Stimulated activated CD8-positive, alpha-beta memory T cell treated with anti-CD3 and anti-CD28 coated beads, Interleukin-15, amount 100 ng/mL, for 1 hour (primary cell): ENCODE measurements at regions not wholly inside any gene's neighbourhood (a gene's known extent, or its start where the extent isn't known, plus 50 kb on each side); places are given as distances from the start of the nearest gene placed in this dataset.
"Not testable (repeated sequence)": the region's sequence is repeated elsewhere in the genome, so short reads cannot be mapped to it uniquely, and the experiment has no call there.

Experiments
- DNase-seq: peaks from one replicate; pipeline ENCODE4 v3.0.0-alpha.2; 2020; ENCODE audit warnings: low read depth

DNA sequence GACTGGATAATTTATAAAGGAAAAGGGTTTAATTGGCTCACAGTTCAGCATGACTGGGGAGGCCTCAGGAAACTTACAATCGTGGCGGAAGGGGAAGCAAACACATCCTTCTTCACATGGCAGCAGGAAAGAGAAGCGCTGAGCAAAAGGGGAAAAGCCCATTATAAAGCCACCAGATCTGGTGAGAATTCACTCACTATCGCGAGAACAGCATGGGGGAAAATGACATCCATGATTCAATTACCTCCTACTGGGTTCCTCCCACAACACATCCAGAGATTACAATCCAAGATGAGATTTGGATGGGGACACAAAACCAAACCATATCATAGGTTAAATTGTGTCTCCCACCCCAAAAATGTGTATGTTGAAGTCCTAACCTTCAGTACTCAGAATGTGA, 491.7 kb downstream of the SETD4 start:
- no peak for DNase-seq

DNA sequence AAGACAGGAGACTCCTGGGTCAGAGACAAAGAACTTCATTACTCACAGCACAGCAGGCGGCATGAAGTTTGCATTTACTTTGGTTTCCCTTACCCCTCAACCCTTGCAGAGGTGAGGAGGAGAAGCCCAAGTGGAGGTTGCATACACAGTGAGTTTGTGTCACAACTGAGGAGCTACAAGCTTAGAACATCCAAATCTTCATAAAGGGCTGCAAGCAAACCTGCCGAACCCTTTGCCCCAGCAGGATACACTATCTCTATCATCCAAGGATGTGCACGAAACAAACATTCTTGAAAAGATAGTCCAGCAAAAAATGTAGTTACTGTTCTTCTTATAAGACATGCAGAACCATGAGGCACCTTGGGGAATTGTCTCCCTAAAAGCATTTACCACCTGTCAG, 493.5 kb downstream of the SETD4 start:
- no peak for DNase-seq

DNA sequence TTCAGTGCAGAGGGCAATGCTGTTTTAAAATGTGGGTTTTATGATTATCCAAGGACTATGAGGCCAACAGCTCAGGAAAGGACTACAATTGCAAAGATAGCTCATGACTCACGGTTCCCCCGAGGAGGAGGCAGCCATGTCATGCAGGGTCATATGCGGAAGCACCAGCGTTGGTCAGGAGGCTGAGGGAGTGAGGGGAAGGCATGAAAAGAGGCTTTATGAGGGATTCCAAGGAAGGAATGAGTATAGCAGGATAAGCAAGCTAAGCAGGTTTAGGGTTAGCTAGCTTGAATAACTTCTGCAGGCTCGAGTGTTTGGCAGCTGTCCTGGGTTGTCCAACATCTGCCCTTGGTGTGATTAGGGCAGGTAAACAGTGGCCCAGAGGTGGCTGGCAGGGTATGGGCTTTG, 495.1 kb downstream of the SETD4 start:
- DNase-seq: no peak

DNA sequence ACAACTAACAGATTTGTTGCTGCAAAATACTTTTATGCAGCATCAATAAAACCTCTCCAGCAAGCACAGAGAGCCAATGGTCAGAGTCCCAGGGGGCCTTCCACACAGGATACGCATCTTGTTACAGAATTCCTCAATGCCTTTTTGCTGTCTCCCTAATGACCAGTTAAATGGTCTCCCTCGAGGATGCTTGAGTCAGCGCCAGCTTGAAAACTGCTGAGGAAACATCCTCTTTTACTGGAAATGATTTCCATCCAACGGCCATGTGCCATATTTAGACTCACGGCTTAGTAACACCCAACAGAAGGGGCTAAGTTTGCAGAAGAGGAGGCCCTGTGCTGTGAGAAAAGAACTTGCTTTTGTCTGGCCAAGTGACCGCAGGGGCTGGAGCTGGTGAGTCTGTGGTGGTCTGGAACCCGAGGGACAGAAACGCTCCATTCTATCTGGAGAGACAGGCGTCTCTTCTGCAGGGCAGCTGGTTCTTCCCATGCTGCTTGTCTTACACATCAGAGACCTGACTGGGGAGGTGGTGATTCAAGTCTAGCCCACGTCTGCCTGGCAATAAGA, 496.4 kb downstream of the SETD4 start:
- DNase-seq: no peak

DNA sequence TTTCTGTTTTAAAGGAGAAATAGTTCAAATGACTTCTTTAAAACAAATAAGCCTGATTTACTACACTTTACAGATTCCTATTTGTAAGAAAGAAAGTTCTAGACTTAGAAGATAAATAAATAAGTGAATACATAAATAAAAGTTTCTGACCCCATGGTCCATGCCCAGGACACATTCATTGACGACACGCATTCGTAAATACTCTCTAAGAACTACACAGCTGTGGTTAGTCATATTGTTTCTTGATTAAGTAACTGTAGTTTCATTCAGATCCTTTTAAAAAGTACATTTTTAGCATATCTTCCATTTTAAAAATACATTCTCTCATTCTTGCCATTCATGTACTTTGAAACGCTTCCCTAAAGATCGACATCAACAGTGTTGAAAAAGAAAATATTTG, 497.4 kb downstream of the SETD4 start:
- DNase-seq: no peak

DNA sequence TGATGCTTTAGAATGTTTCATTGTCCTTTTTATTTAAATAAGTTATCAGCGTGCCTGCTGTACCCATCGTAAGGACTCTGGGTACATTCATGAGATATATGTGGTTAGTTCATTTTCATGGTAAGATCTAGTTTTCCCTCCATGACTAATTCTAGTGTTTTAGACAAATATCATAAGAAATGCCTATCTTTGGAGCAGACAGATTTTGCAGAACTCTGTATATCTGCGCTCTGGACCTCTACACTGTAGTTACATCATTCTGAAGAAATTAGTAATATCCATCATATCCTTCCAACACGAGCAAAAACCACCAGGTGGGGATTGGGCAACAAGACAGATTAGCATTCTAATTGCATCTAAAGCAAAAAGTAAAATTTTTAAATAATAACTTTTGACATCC, 499.2 kb downstream of the SETD4 start:
- no peak for DNase-seq

DNA sequence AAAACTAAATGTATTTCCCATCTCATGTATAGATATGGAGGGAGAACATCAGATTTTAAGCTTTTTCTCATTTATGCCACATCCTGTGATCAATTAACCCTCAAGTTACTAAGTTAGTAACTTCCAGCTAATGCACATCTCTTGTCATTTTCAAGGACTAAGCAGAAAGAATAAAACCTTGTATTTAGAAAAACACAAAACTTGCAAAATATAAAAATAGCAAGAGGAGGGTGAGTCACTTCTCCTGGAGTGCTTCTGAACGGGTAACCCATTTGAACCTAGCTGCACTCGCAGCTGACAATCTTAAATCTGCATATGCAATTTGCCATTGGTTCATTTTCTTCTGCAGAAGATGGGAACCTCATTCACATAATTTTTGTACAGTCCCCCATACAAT, 500.5 kb downstream of the SETD4 start:
- no peak for DNase-seq

DNA sequence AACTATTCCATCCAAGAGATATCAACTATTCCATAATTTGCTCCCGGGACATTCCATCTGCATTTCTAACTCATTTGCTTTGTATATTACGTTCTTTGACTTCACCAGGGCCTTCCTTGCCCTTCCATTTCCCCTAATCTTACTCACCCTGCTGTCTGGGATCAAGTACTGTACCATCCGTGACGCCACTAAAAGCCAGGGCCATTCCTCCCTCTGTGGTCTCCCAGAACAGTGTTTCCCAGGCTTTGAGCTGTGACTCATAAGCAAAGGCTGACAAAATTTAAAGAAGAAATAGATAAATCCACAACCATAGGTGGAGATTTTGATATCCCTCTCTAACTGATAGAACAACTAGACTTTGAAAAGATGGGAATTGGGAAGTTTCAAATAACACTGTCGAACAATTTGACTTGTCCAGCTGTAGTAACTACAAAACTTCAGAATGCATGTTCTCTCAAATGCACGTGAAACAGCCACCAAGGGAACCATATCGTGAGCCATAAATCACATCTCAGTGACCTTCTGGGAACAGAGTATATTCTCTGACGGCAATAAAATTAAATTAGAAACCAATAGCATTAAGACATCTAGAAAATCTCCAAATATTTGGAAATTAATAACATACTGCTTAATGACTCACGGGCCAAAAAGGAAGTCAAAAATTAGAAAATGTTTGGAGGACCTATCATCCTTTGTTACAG, 501.0 kb downstream of the SETD4 start:
- DNase-seq: no peak

DNA sequence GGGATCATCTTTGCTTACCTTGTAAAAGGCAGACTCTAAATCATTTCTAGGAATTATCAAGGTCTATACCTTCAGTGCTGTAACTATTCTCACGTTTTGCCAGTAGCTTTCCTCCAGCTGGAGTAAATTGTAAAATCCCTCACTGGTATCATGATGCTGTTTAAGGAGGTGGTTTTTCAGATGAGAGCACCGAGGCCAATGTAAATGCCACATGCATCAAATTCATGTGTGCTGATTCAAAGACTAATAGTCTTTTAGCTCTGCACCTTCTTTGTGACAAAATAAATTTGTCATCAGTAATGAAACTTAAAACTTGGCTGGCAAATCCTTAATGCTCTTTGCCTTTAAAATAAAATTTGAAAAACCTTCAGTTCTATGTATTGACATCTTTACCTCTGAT, 503.8 kb downstream of the SETD4 start:
- no peak for DNase-seq

DNA sequence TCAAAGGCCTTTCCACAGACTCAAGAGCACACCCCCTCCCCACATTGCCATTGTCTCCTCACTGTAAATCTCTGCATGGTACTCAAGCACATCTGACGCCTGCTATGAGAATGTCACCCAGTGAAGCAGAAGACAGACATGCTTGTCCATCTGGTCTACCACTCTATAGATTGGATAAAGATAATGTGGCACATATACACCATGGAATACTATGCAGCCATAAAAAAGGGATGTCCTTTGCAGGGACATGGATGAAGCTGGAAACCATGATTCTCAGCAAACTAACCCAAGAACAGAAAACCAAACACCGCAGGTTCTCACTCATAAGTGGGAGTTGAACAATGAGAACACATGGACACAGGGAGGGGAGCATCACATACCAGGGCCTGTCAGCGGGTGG, 503.4 kb upstream of the RUNX1 start:
- not testable (repeated sequence) for DNase-seq

DNA sequence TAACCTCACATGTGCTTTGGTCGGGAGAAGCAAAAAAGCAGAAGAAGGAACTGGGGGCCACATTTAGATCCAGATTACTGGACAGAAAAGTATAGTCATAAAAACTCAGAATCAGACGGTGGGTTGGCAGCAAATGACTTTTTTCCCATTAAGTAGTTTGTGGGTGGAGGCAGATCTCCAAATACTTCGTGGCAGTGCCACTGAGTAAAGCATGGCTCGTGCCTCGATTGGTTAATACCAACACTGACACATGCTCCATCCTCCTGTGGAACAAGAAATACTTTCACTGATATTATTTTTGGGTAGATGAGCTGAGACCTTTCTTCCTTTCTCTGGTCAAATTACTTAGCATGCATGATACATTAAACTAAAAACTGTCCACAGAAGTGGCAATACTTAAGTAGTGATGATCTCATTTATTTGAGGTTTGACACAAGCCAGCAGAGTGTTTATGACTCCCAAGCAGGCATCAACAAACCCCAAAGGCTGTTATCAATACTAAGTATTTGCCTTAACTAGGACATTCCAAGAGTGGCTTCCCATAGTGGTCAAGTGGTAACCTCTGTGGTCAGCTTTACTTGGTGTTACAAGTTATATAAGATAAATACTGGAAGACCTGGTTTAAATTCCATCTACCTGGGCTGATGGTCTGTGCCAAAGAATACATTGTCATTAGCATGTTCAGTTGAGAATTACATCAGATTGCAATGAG, 500.0 kb upstream of the RUNX1 start:
- DNase-seq: no peak

DNA sequence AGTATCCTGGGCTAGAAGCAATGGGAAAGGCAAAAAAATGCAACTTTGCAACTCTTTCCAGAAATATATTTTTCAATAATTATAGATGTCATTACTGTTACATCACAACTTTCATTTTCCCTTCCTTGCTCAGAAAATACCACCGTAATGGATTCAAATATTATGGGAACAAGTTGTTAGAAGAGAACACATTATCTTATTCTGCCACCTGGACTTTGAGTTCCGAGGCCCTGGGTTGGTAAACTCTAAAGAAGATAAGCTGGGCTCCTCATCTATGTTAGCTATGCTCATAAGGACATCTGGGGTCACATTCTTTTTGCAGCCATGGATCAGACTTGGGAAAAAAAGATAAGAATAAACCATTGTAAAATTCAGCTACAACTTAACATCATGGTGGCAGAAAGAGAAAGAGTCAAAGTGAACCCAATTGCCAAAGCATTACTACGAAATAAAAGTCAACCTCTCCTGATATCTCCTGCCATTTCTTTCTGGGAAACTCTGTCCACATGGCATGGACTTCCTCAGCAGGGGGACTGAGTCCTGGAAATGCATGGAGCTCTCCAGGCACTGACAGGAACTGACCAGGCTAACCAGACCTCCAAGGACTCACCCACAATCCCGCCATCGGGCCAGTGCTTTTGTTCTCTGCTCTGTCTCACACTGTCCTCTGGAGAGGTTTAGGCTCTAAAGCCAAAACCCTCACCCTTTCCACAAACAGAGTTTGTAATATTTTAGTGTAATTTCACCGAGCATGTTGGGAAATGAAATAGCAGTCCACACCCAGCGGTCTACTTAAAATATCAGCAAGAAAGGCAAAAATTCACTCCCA, 499.1 kb upstream of the RUNX1 start:
- no peak for DNase-seq

DNA sequence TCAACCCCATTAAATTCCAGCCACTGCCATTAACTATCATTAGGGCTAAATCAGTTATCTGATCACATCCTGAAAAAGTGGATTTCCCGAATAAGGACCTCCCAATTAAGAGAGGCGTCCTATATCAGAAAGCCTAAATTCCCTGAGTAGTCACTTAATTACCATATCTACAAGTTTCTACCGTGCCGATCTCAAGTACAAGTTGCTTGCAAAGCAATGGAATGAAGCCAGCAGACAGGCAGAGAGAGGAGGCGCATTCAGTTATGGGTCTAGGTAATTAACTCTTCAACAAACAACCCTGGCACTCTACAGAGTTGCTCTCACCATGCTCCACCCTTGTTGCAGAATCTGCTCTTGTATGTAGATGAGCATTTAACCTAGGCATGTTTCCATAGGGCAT, 494.6 kb upstream of the RUNX1 start:
- no peak for DNase-seq

DNA sequence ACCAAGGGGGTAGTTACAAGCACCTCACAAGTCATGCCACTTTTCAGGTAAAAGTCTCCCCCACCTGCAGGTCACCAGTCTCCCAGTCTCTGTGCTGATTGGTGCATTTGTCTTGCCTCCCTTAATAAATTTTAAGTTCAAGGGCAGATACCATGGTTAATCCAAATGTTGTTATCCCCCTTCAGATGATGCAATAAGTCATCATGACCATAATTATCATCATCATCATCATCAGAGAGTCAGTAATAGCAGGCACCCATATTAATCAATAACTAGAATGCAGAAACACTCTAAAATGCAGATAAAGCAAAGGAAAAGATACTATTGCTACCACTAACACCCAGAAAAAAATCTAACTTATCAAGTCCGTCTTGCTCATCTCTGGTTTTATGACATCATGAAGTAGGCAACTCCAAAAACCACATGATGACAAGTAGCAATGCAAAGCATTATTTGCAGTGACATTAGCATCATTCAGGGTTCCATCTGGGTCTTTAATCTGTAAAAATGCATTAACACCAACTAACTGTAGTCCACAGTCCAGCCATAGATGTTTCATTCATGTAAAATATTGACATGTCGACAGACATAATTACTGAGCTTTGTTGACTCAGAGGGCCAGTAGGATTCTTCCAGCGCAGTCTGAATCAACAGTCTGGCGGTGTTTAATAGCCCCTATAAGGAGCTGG, 492.0 kb upstream of the RUNX1 start:
- no peak for DNase-seq

DNA sequence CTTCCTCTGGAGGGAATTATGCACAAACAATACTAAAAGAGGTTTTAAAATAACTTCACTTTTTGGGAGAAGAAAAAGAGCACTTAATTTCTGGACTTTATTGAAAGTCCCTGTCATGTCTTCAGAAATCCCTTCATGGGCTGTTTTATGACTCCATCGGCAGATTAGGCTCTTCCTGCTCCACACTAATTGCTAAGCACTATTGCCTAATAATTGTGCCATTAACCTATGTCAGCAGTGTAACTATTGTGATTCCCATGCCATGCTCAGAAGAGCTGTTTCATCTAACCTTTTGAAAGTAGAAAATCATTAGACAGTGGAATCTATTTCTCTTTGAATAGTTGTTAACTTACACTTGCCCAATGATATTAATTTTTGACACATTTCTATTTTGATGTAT, 489.3 kb upstream of the RUNX1 start:
- DNase-seq: no peak

DNA sequence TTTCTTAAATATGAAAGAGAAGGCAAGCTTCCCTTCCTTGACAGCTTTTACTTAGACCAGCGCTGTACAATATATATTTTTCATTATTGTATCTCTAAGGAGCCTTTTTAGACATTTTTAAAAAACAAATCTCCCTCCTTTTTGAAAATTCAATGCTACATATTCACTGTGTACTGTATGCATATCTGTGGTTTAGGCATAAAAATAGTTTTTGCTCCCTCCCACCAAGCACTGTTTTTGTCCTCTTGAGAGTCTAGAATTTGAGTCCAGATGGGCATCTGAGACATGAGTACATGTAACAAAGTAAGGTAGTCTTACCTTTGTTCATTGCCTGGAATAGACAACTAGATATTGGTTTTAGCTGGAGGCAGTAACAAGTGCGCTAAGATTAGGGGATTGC, 488.5 kb upstream of the RUNX1 start:
- DNase-seq: no peak

DNA sequence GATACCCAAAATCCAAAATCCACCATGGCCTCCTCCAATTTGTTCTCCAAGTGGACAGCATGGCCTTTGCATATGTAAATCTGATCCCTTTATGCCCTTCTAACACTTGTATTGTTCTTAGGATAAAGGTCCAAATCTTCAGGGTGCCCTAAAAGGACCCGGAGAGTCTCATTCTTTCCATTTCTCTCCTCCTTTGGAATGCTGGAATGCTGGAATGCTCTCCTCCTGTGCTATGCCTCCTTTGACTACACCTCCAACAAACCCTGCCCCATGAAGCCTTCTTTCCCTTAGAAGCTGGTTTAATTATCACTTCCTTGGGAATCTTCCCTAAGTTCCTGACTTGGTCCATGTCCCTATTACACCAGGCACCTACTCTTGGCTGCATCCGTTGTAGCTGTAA, 484.8 kb upstream of the RUNX1 start:
- DNase-seq: no peak

DNA sequence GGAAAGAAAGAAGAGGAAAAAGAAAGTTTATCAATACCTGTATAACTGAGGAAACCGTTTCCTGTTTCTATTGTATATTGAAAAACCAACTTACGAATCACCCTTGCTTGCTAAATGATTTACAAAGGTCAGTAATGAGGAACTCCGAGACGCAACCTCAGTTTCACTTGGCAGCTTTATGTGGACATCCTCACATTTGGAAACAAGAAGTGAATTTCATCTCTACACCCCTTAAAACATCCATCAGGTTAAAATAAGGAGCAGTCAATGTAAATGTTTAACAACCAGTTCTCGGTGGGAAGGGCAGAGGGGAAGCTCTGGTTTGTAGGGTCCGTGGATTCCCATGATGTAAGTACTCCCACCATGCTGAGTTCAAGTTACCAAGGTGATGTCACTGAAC, 481.7 kb upstream of the RUNX1 start:
- no peak for DNase-seq

DNA sequence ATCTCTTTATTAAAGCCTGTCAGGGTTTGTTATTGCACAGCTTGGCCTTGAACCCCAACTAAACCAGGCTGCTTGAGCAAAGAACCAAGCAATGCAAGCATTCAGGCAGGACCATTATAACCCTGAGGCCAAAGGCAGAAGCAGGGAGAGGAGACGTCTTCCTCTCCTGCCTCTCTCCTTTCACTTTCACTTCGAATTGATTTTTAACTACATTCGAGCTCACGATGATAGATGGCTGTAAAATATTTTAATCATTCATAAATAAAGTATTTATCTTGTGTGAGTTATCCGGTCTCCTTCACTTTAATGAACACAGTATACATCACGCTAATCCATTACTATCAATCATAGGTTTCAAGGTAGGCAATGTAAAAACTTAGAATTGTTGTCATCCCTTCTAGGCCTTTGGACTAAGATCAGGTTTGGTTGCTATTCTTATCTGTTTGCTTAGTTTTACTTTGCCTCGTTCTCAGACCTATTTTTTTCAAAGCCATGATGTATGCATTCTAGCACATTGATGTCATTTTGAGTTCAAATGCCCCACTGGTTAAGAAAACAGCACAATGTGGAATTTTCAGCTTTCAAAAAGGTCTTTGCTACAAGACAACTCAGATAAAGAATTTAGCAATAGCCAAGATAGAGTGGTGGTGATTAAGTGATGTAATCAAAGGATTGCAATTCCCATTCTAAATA, 480.2 kb upstream of the RUNX1 start:
- DNase-seq: no peak

DNA sequence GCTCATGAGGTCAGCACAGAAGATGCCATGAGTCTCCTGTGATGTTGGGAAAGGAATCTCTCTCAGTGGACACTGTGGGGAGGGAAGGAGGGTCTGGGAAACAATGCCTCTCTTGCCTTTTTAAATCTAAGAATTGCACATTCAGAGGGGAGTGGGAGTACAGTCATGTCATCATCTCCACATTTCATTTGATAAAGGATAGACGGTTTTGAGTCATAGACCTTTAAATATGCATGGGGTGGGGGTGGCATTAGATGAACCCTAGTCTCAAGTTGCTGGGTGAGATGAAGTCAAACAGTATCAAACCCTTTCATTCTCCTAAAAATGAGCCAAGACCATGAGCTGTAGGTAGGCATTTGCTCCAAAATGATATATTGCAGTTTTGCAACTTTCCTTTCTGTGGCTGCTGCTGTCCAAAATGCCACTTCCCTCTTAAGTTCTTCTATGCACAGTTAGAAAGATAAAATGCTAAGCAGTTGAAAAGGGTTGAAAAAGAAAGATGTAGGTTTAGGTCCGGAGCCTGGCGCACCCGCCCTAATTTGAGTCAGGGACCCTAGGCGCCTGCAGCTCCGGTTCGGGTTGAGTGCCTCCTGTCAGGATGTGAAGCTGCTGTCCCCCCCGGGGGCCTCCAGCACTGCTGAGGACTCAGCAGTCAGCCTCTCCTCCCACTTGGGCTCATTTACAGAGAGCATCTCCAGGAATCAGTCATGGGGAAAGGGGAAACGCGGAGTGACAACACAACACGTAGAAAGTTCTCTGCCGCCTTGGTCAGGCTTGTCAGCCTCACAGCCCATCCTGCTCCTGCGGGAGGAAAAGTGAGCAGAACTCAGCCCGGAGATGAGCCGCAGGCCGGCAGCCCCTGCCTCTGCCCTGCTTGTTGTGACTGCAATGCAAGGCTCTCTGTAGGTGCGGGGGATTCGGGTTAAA, 479.3 kb upstream of the RUNX1 start:
- DNase-seq: no peak

DNA sequence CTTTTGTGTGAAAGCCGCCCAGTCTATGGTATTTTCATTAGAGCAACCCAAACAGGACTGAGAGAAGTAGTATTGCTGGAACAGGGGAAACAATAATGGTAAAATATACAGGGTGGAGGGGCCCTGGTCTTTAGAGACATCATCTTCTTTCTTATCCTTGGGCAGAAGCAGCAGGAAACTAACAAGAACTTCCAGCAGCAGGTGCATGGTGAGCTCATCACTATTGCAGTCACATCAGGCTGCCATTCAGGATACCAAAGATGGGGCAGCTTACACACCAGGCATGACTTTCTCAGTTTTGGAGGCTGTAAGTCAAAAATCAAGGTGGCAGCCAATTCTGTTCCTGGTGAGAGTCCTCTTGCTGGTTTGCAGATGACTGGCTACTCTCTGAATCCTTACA, 478.3 kb upstream of the RUNX1 start:
- DNase-seq: no peak
